ENCODE measurements at regions not wholly inside any gene's neighbourhood (a gene's known extent, or its start where the extent isn't known, plus 50 kb on each side); places are given as distances from the start of the nearest gene placed in this dataset.
"Not testable (repeated sequence)": the region's sequence is repeated elsewhere in the genome, so short reads cannot be mapped to it uniquely, and the experiment has no call there.

GRCh38 chr7:113628948-113629847, 289.6 kb downstream of the PPP1R3A start:
- intact Hi-C loops (cut with DNase I), result no loop called here
- no peak for DNase-seq (ENCODE audit: low spot score)

GRCh38 chr7:113625494-113626102, 293.2 kb downstream of the PPP1R3A start:
- DNase-seq (ENCODE audit: low spot score), result no peak
- intact Hi-C loops (cut with DNase I), result no loop called here

GRCh38 chr7:113622796-113623195, 296.0 kb downstream of the PPP1R3A start:
- intact Hi-C loops (cut with DNase I), result no loop called here
- DNase-seq (ENCODE audit: low spot score), result no peak

GRCh38 chr7:113610572-113610971, 308.2 kb downstream of the PPP1R3A start:
- DNase-seq (ENCODE audit: low spot score), result no peak
- intact Hi-C loops (cut with DNase I), result no loop called here

- DNase-seq (ENCODE audit: low spot score), result no peak
- intact Hi-C loops (cut with DNase I), result no loop called here
Observed at GRCh38 chr7:113608782-113609181, 310.0 kb downstream of the PPP1R3A start.

GRCh38 chr7:113606325-113606724, 312.5 kb downstream of the PPP1R3A start:
- DNase-seq (ENCODE audit: low spot score), result no peak
- intact Hi-C loops (cut with DNase I), result no loop called here

- DNase-seq (ENCODE audit: low spot score); intact Hi-C loops (cut with DNase I): not testable (repeated sequence)
Observed at GRCh38 chr7:113600428-113600827, 318.4 kb downstream of the PPP1R3A start.

- DNase-seq (ENCODE audit: low spot score); intact Hi-C loops (cut with DNase I): not testable (repeated sequence)
Observed at GRCh38 chr7:113593455-113593854, 325.4 kb downstream of the PPP1R3A start.

- DNase-seq (ENCODE audit: low spot score); intact Hi-C loops (cut with DNase I): not testable (repeated sequence)
Observed at GRCh38 chr7:113592924-113593323, 325.9 kb downstream of the PPP1R3A start.

GRCh38 chr7:113582471-113582870, 336.3 kb downstream of the PPP1R3A start:
- no peak for DNase-seq (ENCODE audit: low spot score)
- intact Hi-C loops (cut with DNase I), result no loop called here

GRCh38 chr7:113563257-113563656, 355.6 kb downstream of the PPP1R3A start:
- intact Hi-C loops (cut with DNase I), result not testable (repeated sequence)

GRCh38 chr7:113562801-113563200, 356.0 kb downstream of the PPP1R3A start:
- no peak for DNase-seq (ENCODE audit: low spot score)
- intact Hi-C loops (cut with DNase I), result no loop called here

More at GRCh38 chr7:113563257-113563656, 355.6 kb downstream of the PPP1R3A start:
- DNase-seq (ENCODE audit: low spot score), result not testable (repeated sequence)

GRCh38 chr7:113562242-113562641, 356.6 kb downstream of the PPP1R3A start:
- DNase-seq (ENCODE audit: low spot score), result no peak
- intact Hi-C loops (cut with DNase I), result no loop called here

- DNase-seq (ENCODE audit: low spot score), result no peak
- intact Hi-C loops (cut with DNase I), result no loop called here
Observed at GRCh38 chr7:113561446-113561845, 357.4 kb downstream of the PPP1R3A start.

- DNase-seq (ENCODE audit: low spot score), result no peak
- intact Hi-C loops (cut with DNase I), result no loop called here
Observed at GRCh38 chr7:113550966-113551365, 367.8 kb downstream of the PPP1R3A start.

- no peak for DNase-seq (ENCODE audit: low spot score)
- intact Hi-C loops (cut with DNase I), result no loop called here
Observed at GRCh38 chr7:113548561-113548960, 370.2 kb downstream of the PPP1R3A start.

GRCh38 chr7:113548137-113548536, 370.7 kb downstream of the PPP1R3A start:
- DNase-seq (ENCODE audit: low spot score), result no peak
- intact Hi-C loops (cut with DNase I), result no loop called here

GRCh38 chr7:113521468-113521867, 397.3 kb downstream of the PPP1R3A start:
- intact Hi-C loops (cut with DNase I), result no loop called here
- DNase-seq (ENCODE audit: low spot score), result no peak

GRCh38 chr7:113519472-113519871, 399.3 kb downstream of the PPP1R3A start:
- no peak for DNase-seq (ENCODE audit: low spot score)
- intact Hi-C loops (cut with DNase I), result no loop called here

GRCh38 chr7:113504691-113505090, 386.3 kb upstream of the SMIM30 start:
- intact Hi-C loops (cut with DNase I), result no loop called here

GRCh38 chr7:113504142-113504541, 385.8 kb upstream of the SMIM30 start:
- no peak for DNase-seq (ENCODE audit: low spot score)
- intact Hi-C loops (cut with DNase I), result no loop called here

More at GRCh38 chr7:113504691-113505090, 386.3 kb upstream of the SMIM30 start:
- DNase-seq (ENCODE audit: low spot score), result no peak
